GM19328 (cell line): ENCODE measurements at regions not wholly inside any gene's neighbourhood (a gene's known extent, or its start where the extent isn't known, plus 50 kb on each side); places are given as distances from the start of the nearest gene placed in this dataset.
"Not testable (repeated sequence)": the region's sequence is repeated elsewhere in the genome, so short reads cannot be mapped to it uniquely, and the experiment has no call there.

Source experiments
- ATAC-seq: cut with Tn5 transposase; IDR thresholded peaks from one replicate; pipeline ENCODE4 v1.9.1; 2021; ENCODE audit warnings: mild to moderate bottlenecking, moderate library complexity; ENCODE audit not compliant: unreplicated experiment

GRCh38 chr13:47708386-47708785, 292.7 kb downstream of the SUCLA2 start:
- ATAC-seq, result no peak

DNA sequence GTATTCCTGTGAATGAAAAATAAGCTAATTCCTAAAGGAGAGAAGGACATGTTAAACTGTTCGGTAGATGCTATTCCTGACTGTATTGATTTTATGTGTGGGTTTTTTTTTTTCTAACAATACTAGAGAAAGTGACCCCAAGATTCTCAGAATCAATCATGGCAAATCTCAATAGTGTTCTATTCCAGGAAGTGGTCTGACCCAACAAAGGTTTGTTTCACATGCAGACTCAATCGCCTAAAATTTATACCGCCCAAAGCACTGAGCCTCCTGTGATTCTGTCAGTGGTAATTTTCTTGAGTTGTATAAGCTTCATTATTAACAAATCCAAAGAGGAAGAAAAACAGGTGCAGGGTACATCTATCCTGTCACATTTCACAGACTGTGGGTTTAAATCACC, 293.7 kb downstream of the SUCLA2 start:
- ATAC-seq, result no peak

DNA sequence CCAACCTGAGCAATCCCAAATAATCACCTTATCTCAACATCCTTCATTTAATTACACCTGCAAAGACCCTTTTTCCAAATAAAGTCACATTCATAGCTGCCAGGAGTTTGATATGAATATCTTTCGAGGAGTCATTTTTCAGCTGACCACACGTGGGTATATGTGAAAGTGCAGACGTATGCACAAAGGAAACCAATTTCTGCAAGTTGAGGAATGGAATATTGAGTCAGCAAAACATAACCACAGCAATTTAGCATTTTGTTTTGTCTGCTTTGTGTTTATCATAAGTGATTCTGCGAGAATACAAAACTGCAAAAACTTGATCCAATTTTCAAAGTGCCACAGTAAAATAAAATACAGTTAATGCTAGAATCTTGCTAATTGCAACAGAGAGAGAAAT, 295.9 kb downstream of the SUCLA2 start:
- ATAC-seq, result no peak

DNA sequence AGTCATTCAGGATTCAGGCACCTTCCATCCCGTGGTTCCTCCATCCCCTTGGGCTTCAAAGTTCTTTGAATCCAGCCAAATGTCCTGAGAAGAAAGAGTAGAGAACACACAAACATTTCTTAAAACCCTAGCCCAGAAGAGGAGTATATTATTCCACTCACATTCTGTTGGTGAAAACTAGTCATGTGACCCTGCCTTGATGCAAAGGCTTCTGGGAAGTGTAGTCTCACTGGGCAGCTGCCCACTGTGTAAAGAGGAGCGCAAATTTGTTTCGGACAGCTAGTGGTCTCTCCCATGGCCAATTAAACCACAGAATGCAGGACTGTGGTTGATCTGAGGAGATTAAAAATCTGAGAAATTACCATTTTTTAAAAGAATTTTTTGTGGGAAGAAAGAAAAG, 304.4 kb downstream of the SUCLA2 start:
- no peak for ATAC-seq

DNA sequence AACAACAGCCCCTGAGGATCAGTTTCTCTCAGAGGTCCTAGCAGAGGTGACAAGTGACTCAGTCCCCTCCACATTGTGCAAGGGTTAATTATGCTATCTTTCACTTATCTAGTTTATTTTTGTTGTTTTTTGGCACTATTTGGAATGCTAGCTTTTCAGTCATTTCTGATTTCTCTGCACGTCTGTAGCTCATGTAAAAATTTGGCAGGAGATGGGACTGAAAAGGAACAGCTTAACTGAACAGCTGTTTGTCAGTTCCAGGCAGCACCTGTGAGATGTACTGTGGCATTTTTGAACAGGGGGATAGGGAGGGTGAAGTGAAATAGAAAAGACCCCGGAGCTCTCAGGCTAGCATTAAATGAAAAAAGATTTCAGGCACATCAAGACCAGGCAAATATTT, 313.5 kb downstream of the SUCLA2 start:
- no peak for ATAC-seq

- not testable (repeated sequence) for ATAC-seq
Measured at GRCh38 chr13:47685156-47685555, 315.9 kb downstream of the SUCLA2 start.

DNA sequence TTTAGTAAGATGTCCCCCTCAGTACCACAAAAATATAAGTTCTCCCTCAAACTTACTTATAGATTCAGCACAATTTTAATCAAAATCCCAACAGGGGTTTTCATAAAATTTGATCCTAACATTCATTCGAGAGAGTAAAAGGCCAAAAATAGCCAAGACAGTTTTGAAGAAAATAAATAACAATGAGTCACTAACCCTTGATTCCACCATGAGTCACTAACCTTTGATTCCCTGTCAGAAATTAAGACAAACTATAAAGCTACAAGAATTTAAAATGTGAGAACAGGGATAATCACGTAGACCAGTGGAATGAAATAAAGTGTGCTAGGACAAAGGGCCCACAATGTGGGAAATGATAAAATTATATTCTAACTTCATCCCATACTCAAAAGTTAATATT, 320.3 kb downstream of the SUCLA2 start:
- ATAC-seq, result no peak

DNA sequence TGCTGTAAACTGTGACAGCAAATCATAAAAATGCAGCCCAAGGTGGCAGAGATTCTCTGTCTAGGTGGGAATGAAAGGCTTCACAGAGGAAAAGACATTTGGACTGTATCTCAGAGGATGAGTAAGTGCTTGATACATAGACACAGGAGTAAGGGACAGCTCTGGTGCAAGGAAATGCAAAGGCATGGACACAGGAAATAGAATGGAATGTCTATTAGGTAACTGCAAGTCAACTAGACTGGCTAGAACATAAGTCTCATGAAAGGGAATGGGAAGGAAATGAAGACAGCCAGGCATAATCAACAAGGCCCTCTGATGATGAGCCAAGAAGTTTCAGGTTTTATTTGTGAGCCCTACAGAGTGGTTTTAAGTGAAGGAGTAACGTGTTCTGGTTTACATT, 321.7 kb downstream of the SUCLA2 start:
- no peak for ATAC-seq

DNA sequence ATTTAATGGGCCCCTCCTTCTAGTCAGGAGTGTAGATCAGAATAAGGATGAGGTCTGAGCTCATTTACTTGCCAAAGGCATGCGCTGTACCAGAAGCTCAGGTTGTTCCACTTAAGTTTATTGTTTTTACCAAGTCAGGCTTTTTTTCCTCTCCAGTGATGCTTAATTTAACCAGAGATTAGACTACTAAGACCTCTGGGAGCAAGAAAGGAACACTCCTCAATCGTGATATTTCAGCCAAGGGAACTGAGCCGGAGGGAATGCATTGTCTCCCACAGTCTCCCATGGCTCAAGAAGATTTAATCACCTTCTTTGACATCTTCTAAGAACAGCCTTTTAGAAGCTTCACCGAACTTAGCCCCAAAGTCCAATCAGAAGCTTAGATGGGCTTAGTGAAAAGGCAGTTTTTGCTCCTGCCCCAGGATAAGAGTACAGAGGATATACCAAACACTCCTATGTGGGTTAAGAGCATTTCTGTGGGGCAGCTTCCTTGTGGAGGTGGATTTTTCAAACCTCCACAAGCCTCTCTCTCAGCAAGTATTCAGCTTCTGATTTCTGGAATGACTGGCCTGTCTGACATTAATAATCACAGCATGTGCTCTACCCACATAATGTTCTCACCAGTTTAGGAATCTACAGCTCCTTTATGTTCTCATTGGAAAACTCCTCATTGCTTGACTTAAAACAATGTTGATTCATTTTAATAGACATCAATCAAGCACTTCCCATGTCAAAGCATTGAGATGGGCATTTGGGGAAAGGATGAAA, 322.7 kb downstream of the SUCLA2 start:
- no peak for ATAC-seq

- no peak for ATAC-seq
Measured at GRCh38 chr13:47675871-47676270, 325.2 kb downstream of the SUCLA2 start.

- no peak for ATAC-seq
Measured at GRCh38 chr13:47673009-47673850, 327.8 kb downstream of the SUCLA2 start.

- no peak for ATAC-seq
Measured at GRCh38 chr13:47672245-47673008, 328.6 kb downstream of the SUCLA2 start.

DNA sequence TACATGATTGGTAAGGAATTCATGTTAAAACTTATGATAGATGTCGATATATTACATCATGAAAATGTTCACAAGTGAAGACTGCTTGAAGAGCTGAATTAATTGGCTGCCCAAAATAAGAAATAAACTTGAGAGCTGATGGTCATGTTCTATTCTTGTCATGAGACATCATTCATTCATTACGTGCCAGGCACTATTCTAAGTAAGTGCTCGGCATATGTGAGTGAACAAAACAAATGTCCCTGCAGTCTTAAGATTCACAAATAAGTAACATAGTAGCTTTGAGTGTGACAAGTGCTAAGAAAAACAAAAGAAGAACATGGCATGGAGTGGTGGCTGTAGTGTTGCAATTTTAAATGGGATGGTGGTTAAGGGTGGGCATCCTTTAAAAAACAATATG, 329.3 kb downstream of the SUCLA2 start:
- no peak for ATAC-seq

- no peak for ATAC-seq
Measured at GRCh38 chr13:47665043-47665442, 336.0 kb downstream of the SUCLA2 start.

GRCh38 chr13:47661076-47661475, 340.0 kb downstream of the SUCLA2 start:
- no peak for ATAC-seq

- no peak for ATAC-seq
Measured at GRCh38 chr13:47656651-47657050, 344.4 kb downstream of the SUCLA2 start.

DNA sequence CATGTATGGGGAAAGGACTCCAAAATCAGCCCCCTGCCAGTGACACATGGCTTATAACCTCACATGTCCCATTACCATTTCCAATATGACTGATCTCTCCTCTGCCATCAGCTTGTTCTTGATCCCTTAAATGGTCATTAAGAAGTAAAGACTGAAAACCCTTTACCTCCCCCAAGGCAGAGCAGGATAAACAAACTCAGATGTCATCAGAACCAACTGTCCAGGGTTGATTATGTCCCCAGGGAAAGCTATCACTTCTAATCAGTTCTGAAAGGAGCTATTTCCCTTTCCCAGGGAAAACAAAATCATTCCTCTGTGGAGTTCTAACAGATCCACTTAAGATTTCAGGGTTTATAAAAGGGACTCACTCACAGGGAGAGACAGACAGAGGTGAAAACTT, 350.9 kb downstream of the SUCLA2 start:
- ATAC-seq, result no peak

- no peak for ATAC-seq
Measured at GRCh38 chr13:47647001-47647400, 354.1 kb downstream of the SUCLA2 start.

GRCh38 chr13:47646298-47646697, 354.8 kb downstream of the SUCLA2 start:
- ATAC-seq, result no peak

- no peak for ATAC-seq
Measured at GRCh38 chr13:47639738-47640447, 361.2 kb downstream of the SUCLA2 start.

- ATAC-seq, result no peak
Measured at GRCh38 chr13:47638627-47639026, 362.4 kb downstream of the SUCLA2 start.
